BLaER1 treated with 17β-estradiol and CSF1 and Interleukin-3, amounts not matched to agents 10 nM and 100 nM (cell line): ENCODE measurements at regions not wholly inside any gene's neighbourhood (a gene's known extent, or its start where the extent isn't known, plus 50 kb on each side); places are given as distances from the start of the nearest gene placed in this dataset.
"Not testable (repeated sequence)": the region's sequence is repeated elsewhere in the genome, so short reads cannot be mapped to it uniquely, and the experiment has no call there.

Source experiments
- H3K27ac ChIP-seq, 11 experiments: shearing (Covaris generic); formaldehyde crosslinking; 2 replicates each; pipeline ENCODE4 v1.8.1; 2022
- H3K27me3 ChIP-seq, 11 experiments: shearing (Covaris generic); formaldehyde crosslinking; 2 replicates each; pipeline ENCODE4 v1.8.1; 2022
- H3K36me3 ChIP-seq, 11 experiments: shearing (Covaris generic); formaldehyde crosslinking; 2 replicates each; pipeline ENCODE4 v1.8.1; 2022
- H3K4me1 ChIP-seq, 10 experiments: shearing (Covaris generic); formaldehyde crosslinking; 2 replicates each; pipeline ENCODE4 v1.8.1; 2022
- H3K4me2 ChIP-seq, 11 experiments: shearing (Covaris generic); formaldehyde crosslinking; 2 replicates each; pipeline ENCODE4 v1.8.1; 2022
- H3K4me3 ChIP-seq, 10 experiments: shearing (Covaris generic); formaldehyde crosslinking; 2 replicates each; pipeline ENCODE4 v1.8.1; 2022
- H3K9ac ChIP-seq, 11 experiments: shearing (Covaris generic); formaldehyde crosslinking; 2 replicates each; pipeline ENCODE4 v1.8.1; 2022
- H3K9me3 ChIP-seq, 11 experiments: shearing (Covaris generic); formaldehyde crosslinking; replicated peaks in 1 of 11; 2 replicates each; pipeline ENCODE4 v1.8.1; 2022
- H4K20me1 ChIP-seq, 11 experiments: shearing (Covaris generic); formaldehyde crosslinking; 2 replicates each; pipeline ENCODE4 v1.8.1; 2022
- Cebpa-rat ChIP-seq, 11 experiments: shearing (Covaris generic); IDR thresholded peaks; 2 replicates each; pipeline ENCODE4 v1.8.1; 2022

- no peak overlapping the region for H3K27ac ChIP-seq
- no peak for TF ChIP-seq Cebpa-rat (IDR thresholded peaks at IDR 0.05)
- no peak overlapping the region for H3K9ac ChIP-seq
- H3K4me2 ChIP-seq: no peak overlapping the region
- H3K9me3 ChIP-seq: peaks cover 0 to 10% (median 6%) of the 10 kb centered on the region in 11 experiments; a peak in 9 of 22 replicates
- H3K4me3 ChIP-seq: no peak overlapping the region
- no peaks in the 10 kb centered on the region for H4K20me1 ChIP-seq
- H3K4me1 ChIP-seq: no peaks in the 10 kb centered on the region
- no peaks in the 10 kb centered on the region for H3K27me3 ChIP-seq
- H3K36me3 ChIP-seq: no peaks in the 10 kb centered on the region
These were observed 1027.0 kb upstream of the COX7C start for GRCh38 chr5:85590764-85591163.

DNA sequence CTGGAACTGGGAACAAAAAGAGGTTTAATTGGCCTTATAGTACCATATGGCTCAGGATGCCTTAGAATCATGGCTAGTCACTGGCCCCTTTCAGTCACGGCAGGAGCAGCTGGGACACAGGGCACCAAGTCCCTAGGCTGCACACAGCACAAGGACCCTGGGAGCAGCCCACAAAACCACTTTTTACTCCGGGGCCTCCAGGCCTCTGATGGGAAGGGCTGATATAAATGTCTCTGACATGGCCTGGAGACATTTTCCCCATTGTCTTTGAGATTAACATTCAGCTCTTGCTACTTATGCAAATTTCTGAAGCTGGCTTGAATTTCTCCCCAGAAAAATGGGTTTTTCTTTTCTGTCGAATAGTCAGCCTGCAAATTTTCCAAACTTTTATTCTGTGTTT, 1026.4 kb upstream of the COX7C start:
- Histone ChIP-seq H3K9me3 (peaks cover 0 to 4% (median 2%) of the 10 kb centered on the region in 11 experiments; a peak in 9 of 22 replicates), H3K4me2 (no peak overlapping the region), H3K9ac (no peak overlapping the region), H3K36me3 (no peaks in the 10 kb centered on the region), H3K27ac (no peak overlapping the region), H3K4me1 (no peaks in the 10 kb centered on the region), H3K4me3 (no peak overlapping the region), H3K27me3 (no peaks in the 10 kb centered on the region), H4K20me1 (no peaks in the 10 kb centered on the region)
- no peak for TF ChIP-seq Cebpa-rat (IDR thresholded peaks at IDR 0.05)

- no peaks in the 10 kb centered on the region for H3K9me3 ChIP-seq
- H3K4me3 ChIP-seq: no peak overlapping the region
- no peak overlapping the region for H3K9ac ChIP-seq
- no peaks in the 10 kb centered on the region for H3K27me3 ChIP-seq
- H3K4me1 ChIP-seq: no peaks in the 10 kb centered on the region
- no peaks in the 10 kb centered on the region for H3K36me3 ChIP-seq
- H4K20me1 ChIP-seq: no peaks in the 10 kb centered on the region
- no peak overlapping the region for H3K27ac ChIP-seq
- no peak for TF ChIP-seq Cebpa-rat (IDR thresholded peaks at IDR 0.05)
- no peak overlapping the region for H3K4me2 ChIP-seq
These were observed 1014.9 kb upstream of the COX7C start for GRCh38 chr5:85602843-85603242.

- no peak for TF ChIP-seq Cebpa-rat (IDR thresholded peaks at IDR 0.05)
- Histone ChIP-seq H3K4me2 (no peak overlapping the region), H3K27ac (no peak overlapping the region), H3K4me1 (no peaks in the 10 kb centered on the region), H3K4me3 (no peak overlapping the region), H3K9ac (no peak overlapping the region), H3K36me3 (no peaks in the 10 kb centered on the region), H4K20me1 (no peaks in the 10 kb centered on the region), H3K27me3 (no peaks in the 10 kb centered on the region), H3K9me3 (no peaks in the 10 kb centered on the region)
These were observed 1013.4 kb upstream of the COX7C start for GRCh38 chr5:85604378-85604777.

DNA sequence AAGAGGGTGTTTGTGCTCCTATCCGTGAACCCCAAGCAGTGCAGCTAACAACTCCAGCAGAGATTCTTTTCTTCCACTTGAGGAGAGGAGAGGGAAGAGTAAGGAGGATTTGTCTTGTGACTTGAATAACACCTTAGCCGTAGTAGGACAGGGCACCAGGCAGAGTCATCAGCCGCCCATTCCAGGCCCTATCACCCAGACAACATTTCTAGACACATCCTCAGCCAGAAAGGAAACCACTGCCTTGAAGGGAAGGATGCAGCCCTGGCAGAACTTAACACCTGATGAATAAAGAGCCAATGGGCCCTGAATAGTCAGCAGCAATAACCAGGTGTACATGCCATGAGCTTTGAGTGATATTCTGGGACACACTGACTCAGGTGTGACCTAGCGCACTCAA, 1013.0 kb upstream of the COX7C start:
- no peak overlapping the region for H3K4me2 ChIP-seq
- no peak overlapping the region for H3K9ac ChIP-seq
- H3K36me3 ChIP-seq: no peaks in the 10 kb centered on the region
- H3K9me3 ChIP-seq: no peaks in the 10 kb centered on the region
- no peak overlapping the region for H3K27ac ChIP-seq
- no peaks in the 10 kb centered on the region for H3K4me1 ChIP-seq
- no peak for TF ChIP-seq Cebpa-rat (IDR thresholded peaks at IDR 0.05)
- no peaks in the 10 kb centered on the region for H3K27me3 ChIP-seq
- no peaks in the 10 kb centered on the region for H4K20me1 ChIP-seq
- H3K4me3 ChIP-seq: no peak overlapping the region

DNA sequence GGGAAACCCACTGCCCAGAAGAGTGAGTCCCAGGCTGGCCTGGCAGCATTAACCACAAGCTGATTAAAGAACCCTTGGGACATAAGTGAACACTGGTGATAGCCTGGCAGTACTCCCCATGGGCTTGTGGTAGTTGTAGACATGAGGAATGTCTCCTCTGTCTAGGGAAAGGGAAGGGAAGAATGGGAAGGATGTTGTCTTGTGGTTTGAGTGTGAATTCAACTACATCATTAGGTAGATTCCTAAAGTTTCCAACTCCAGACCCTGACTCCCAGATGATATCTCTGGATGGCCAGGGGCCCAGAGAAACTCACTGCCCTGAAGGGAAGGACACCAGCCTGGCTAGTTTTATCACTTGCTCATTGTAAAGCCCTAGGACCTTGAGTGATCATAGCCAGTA, 1012.4 kb upstream of the COX7C start:
- Histone ChIP-seq H3K36me3 (no peaks in the 10 kb centered on the region), H3K27me3 (no peaks in the 10 kb centered on the region), H3K9ac (no peak overlapping the region), H3K27ac (no peak overlapping the region), H3K9me3 (no peaks in the 10 kb centered on the region), H4K20me1 (no peaks in the 10 kb centered on the region), H3K4me3 (no peak overlapping the region), H3K4me1 (no peaks in the 10 kb centered on the region), H3K4me2 (no peak overlapping the region)
- no peak for TF ChIP-seq Cebpa-rat (IDR thresholded peaks at IDR 0.05)

GRCh38 chr5:85614489-85614888, 1003.3 kb upstream of the COX7C start:
- H3K9me3 ChIP-seq: peaks cover 0 to 9% (median 3%) of the 10 kb centered on the region in 11 experiments; a peak in 4 of 22 replicates
- no peak overlapping the region for H3K27ac ChIP-seq
- H3K36me3 ChIP-seq: no peaks in the 10 kb centered on the region
- no peak overlapping the region for H3K4me3 ChIP-seq
- no peaks in the 10 kb centered on the region for H4K20me1 ChIP-seq
- H3K9ac ChIP-seq: no peak overlapping the region
- H3K4me1 ChIP-seq: no peaks in the 10 kb centered on the region
- no peaks in the 10 kb centered on the region for H3K27me3 ChIP-seq
- no peak for TF ChIP-seq Cebpa-rat (IDR thresholded peaks at IDR 0.05)
- no peak overlapping the region for H3K4me2 ChIP-seq

DNA sequence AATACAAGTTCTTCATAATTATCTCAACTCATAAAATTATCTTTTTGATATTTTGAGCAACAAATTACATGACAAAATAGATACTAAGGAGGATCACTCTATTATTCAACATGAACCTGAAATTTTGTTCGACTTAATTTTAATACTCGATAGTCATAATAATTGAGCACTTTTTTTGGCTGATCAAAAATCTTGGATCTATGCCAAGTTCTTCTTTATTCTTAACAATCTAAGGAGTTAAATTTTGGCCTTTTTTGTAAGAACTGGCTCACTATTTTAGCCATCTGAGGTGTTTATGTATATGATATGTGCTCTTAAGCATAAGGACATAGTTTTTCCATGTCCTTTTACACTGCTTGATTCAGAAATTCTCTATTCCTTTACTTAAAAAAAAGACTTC, 996.1 kb upstream of the COX7C start:
- TF ChIP-seq Cebpa-rat (IDR thresholded peaks at IDR 0.05): no peak
- no peaks in the 10 kb centered on the region for H3K36me3 ChIP-seq
- no peaks in the 10 kb centered on the region for H4K20me1 ChIP-seq
- no peaks in the 10 kb centered on the region for H3K4me1 ChIP-seq
- H3K27ac ChIP-seq: no peak overlapping the region
- H3K4me3 ChIP-seq: no peak overlapping the region
- peaks cover 0 to 3% (median 1%) of the 10 kb centered on the region in 11 experiments; a peak in 3 of 22 replicates for H3K9me3 ChIP-seq
- no peaks in the 10 kb centered on the region for H3K27me3 ChIP-seq
- H3K4me2 ChIP-seq: no peak overlapping the region
- no peak overlapping the region for H3K9ac ChIP-seq

DNA sequence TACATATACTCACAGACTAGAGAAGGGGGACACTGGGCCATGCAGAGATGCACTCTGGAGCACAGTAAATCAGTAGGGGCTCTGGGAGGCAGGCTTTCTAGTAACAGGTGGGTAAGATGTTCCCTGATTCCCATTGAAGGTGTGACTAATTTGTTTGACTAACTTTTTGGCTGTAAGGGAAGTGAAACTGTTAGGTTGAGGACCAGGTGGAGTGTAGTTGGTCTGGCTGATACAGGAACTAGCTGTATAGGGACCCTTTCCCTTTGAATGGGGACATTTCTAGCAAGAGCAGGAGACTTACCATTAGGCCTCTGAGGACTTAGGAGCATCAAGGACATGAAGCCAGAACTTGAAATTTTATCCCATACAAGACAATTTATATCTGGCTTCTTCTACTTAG, 989.6 kb upstream of the COX7C start:
- Histone ChIP-seq H3K9ac (no peak overlapping the region), H4K20me1 (no peaks in the 10 kb centered on the region), H3K27me3 (no peaks in the 10 kb centered on the region), H3K4me3 (no peak overlapping the region), H3K27ac (no peak overlapping the region), H3K9me3 (no peaks in the 10 kb centered on the region), H3K36me3 (no peaks in the 10 kb centered on the region), H3K4me1 (no peaks in the 10 kb centered on the region), H3K4me2 (no peak overlapping the region)
- no peak for TF ChIP-seq Cebpa-rat (IDR thresholded peaks at IDR 0.05)

GRCh38 chr5:85638495-85639125, 979.1 kb upstream of the COX7C start:
- H3K4me2 ChIP-seq, H3K27me3 ChIP-seq, H3K9ac ChIP-seq, H4K20me1 ChIP-seq, H3K27ac ChIP-seq, H3K36me3 ChIP-seq, H3K4me1 ChIP-seq, H3K9me3 ChIP-seq, H3K4me3 ChIP-seq: not testable (repeated sequence)
